AG08395 (cell line): ENCODE measurements at regions not wholly inside any gene's neighbourhood (a gene's known extent, or its start where the extent isn't known, plus 50 kb on each side); places are given as distances from the start of the nearest gene placed in this dataset.
"Not testable (repeated sequence)": the region's sequence is repeated elsewhere in the genome, so short reads cannot be mapped to it uniquely, and the experiment has no call there.

ENCODE experiments used
- DNase-seq: peaks from one replicate; pipeline ENCODE4 v3.0.0; 2012; ENCODE audit warnings: mixed read lengths, low spot score

DNA sequence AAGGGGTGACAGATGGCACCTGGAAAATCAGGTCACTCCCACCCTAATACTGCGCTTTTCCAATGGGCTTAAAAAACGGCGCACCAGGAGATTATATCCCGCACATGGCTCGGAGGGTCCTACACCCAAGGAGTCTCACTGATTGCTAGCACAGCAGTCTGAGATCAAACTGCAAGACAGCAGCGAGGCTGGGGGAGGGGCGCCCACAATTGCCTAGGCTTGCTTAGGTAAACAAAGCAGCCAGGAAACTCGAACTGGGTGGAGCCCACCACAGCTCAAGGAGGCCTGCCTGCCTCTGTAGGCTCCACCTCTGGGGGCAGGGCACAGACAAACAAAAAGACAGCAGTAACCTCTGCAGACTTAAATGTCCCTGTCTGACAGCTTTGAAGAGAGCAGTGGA lies 205.7 kb upstream of the HTR1E start:
- not testable (repeated sequence) for DNase-seq

DNA sequence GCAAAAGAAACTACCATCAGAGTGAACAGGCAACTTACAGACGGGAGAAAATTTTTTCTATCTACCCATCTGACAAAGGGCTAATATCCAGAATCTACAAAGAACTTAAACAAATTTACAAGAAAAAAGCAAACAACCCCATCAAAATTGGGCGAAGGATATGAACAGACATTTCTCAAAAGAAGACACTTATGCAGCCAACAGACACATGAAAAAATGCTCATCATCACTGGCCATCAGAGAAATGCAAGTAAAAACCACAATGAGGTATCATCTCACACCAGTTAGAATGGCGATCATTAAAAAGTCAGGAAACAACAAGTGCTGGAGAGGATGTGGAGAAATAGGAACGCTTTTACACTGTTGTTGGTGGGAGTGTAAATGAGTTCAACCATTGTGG lies 206.6 kb upstream of the HTR1E start:
- DNase-seq: not testable (repeated sequence)

DNA sequence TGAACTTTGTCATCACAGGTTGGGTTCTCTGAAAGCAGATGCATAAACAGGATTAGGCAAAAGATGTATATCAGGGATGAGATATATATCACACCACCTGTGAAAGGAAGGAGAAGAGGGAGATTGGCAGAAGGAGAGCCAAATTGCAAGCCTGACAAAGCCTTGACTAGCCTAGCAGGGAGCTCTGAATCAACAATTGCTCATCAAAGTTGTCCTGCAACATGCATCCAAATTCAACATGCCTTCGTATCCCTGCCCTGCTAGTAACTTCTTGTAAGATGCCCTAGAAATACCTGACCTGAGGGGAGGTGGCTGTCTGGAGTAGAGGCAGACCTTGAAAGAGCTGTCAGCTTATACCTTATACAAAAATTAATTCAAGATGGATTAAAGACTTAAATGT lies 207.1 kb upstream of the HTR1E start:
- no peak for DNase-seq

DNA sequence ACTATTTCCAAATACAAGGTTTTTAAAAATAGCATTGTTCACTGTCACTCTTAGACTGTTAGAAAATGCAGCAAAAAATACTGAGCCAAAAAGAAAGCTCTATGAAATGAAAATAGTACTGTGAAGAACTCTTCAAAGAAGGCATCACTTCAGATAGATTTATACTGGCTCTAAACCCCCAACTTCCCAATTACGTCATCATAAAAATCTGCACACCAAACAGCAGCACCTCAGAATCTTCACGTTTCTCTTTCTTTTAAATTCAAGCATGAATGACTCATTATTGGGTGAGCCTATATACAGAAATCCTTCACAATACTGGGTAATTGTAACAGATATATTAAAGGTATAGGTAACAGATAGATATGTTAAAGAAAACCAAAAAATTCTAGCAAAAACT lies 208.4 kb upstream of the HTR1E start:
- no peak for DNase-seq

DNA sequence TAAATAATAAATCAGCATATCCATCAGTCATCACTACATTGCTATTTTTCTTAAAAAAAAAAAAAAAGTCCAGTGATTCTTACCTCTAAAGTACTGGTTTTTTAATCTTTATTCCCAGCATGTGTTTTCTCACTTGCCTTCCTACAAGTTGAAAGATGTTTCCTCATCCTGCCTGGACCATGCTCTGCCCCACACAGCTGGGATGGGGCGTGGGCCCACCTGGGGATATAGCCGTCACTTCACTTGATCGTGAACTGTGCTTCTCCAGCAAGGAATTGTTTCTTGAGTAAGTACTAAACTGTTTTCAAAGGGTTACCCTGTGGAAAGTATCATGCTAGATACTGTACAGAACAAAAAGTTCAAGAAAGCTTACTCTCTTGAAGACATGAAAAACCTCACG lies 212.6 kb upstream of the HTR1E start:
- DNase-seq: no peak

DNA sequence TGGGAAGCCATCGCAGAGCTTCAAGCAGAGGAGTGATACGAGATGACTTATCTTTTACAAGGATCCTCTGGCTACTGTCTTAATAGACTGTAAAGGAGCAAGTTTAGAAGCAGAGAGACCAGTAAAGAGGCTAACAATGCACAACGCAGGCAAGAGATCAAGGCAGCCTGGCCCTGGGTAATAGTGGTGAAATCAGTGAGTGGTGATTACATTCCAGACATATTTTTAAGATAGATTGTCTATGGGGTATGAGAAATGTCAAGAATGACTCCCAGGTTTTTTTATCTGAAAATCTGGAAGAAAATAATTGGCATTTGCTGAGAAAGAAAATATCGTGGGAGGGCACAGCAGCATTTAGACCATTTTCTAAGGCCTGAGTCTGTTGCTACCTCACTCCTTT lies 213.6 kb upstream of the HTR1E start:
- DNase-seq: no peak

DNA sequence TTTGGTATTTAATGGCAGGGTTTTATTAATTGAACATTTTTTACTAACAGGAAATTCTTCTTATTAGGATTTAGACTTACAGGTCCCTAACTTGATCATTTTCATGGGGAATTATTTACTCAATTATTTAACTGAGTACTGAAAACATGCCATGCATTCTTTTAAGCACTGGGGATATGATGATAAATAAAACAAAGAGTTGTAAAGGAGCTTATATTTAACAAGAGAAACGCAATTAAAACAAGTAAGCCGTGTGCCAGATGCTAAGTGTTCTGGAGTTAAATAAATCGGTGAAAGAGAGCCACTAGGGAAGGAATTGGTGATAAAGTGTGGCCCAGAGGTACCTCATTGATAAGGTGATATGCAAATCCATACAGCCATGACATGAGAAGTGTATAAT lies 214.2 kb upstream of the HTR1E start:
- DNase-seq: no peak

DNA sequence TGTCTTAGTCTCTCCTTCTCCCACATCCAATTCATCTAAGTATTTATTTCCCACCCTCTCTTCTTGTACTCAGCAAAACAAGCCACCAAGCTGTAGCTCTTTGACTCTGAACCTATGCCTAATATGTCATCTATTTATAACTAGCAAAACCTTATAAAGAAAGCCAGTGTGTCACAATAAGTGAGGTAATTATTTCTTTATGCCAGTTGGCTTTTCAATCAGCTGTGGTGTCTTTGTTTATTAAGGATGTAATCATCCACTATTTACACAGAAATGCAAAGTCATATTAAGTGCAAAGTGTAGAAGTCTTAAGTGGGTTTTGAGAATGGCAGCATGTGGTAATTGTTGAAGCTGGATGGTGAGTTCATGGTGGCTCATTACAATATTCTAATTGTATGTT lies 215.2 kb upstream of the HTR1E start:
- no peak for DNase-seq

DNA sequence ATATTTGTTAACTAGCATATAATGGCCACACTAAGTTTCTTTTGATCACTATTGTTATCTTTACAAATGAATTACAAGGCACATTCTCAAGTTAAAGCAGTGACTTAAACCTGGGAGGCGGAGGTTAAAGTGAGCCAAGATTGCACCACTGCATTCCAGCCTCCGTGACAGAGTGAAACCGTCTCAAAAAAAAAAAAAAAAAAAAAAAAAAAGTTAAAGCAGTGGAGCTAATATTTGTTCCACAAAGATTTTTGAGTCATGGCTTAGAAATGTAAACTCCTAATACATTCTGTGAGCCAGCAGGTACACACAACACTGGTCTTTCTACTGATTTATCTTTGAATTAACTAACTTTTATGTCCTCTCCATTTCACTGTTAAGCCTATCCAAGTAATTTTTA lies 221.7 kb upstream of the HTR1E start:
- DNase-seq: no peak

DNA sequence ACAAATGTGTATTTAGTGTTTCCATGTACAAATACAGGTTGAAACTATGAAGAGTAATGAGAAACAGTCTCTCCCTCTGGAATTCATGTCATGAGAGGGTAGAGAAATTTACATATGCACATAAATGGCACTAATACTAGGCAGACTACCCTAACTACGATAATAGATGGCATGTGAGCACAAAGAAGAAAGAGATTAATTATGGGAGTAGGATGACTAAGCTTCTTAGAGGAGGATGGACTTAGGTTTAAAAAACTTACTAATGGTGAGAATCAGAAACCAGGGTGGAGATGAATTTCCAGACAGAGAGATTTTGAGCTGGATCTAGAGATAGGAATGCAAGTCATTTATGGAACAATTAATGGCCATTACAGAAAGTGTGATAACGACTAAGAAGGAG lies 225.3 kb upstream of the HTR1E start:
- no peak for DNase-seq

DNA sequence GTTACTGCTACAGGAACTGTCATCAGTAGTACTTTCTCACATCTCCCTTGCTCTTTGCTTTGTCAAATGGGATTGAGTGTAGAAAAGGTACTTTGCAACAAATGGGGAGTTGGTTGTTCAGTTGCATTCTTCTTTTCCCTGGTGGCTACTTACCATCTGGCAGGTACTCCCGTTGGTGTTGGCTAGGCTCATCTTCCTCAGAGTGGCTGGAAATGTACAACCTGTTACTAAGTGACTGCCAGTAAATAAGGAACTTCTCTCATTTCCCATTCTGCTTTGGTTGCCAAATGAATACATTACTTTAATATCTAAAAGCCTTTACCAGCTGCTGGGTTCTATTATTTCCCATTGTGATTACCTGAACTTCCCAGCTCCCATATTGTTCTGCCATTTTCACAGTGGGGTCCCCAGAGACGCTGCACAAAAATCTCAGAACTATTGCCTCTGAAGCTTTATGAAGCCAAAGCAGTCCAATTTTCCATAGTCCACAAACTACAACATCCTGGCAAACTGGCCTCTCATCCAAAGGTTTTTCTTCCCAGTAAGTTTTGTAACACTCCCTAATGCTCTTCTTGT lies 229.7 kb upstream of the HTR1E start:
- no peak for DNase-seq

DNA sequence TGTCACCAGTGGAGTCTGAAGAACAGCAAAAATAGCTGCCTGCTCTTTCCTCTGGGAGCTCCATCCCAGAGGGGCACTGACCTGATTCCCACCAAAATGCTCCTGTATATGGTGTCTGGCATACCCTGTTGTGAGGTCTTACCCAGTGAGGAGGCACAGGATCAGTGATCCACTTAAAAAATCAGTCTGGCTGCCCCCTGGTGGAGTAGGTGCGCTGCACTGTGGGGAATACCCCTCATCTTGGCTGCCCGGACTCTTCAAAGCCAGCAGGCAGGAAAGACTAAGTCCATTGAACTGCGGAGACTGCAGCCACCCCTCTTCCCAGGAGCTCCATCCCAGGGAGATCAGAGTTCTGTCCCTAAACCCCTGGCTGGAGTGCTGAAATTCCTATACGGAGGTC lies 230.9 kb upstream of the HTR1E start:
- DNase-seq: no peak

DNA sequence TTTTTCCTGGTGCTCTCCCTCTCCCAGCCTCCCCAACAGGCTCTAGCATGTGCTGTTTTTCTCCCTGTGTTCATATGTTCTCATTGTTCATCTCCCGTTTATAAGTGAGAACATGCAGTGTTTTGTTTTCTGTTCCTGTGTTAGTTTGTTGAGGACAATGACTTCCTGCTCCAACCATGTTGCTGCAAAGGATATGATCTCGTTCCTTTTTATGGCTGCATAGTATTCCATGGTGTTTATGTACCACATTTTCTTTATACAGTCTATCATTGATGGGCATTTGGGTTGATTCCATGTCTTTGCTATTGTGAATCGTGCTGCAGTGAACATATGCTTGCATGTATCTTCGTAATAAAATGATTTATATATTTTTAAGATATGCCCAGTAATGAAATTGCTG lies 236.1 kb upstream of the HTR1E start:
- not testable (repeated sequence) for DNase-seq

DNA sequence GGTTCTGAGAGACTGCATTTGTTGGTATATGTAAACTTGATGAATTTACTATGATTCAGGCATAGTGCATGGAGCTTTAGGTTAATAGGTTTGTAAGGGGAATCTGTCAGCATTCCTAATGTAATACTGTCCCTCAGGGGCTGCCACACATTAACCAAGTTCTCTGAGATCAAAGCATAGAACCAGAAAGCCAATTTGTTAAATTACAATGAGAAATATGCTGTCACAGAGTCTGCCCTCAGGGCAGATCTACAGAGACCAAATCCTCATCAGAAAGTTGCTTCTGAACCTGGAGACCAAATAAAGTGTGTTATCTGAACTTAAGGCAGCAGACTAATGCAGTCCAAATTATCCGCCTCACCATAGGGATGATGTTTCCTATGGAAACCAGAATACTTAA lies 250.8 kb upstream of the HTR1E start:
- no peak for DNase-seq

DNA sequence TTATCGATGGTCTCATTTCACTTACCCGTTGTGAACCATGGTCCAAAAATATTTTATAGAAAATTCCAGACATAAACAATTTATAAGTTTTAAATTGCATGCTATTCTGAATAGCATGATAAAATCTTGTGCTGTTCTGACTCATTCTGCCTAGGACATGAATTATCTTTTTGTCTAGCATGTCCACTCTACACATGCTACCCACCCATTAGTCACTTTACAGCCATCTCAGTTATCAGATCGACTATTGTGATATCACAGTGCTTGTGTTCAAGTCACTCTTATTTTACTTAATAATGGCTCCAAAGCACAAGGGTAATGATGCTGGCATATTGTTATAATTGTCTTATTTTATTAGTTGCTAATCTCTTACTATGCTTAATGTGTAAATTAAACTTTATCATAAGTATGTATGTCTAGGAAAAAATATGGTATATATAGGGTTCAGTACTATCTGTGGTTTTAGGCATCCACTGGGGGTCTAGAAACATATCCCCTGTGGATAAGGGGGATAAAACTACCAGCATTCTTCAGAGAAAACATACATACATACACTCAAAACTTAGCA lies 252.0 kb upstream of the HTR1E start:
- no peak for DNase-seq

DNA sequence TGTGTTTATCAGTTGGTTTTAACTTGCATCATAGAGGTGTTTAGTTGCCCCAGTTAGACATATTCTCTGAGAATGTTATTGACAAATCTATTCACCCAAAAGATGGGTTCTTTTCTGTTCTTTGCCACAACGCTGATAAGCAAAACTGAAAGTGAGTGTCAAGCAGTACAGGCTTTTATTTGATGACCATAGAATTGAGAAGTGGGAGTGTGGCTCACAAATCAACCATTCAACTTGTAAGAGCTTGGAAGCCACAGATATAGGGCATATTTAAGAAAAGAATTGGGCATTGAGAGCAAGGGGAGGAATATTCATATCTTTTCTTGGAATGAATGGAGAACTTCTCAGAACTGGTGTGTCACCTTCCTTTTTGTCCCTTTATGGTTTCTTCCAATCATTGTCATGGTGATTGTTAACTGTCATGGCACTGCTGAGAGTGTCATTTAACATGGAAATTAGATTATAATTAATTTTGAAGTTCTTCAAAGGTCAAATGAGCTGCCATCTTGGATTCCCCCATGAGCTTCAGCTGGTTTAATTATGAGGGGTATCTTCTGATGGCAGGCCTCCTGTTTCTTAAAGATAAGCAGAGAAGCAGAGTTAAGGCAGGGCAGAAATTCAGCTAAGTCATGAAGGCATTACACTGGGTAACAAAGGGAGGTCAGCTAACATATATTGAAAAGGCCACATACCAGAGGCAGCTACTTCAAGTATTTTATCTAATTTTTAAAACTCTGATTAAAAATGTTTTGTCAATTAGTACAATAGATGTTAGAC lies 254.0 kb upstream of the HTR1E start:
- no peak for DNase-seq

DNA sequence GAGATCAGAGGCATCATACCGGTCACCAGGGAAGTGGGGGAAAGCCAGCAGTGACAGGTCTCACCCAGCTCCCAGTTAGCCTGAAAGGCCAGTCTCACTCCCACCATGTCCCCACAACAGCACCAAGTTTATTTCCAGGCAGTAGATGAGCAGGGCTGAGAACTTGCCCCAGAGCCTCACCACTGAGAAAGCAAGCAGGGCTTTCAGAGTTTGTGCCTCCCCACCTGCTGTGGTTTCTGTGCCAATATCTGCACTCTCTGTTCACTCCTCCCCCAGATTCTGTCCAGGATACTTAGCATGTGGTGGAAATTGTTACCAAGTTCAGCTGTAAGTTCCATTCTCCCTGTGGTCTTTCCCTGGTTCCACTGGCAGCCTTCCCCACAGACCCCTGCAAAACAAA lies 255.0 kb upstream of the HTR1E start:
- no peak for DNase-seq

DNA sequence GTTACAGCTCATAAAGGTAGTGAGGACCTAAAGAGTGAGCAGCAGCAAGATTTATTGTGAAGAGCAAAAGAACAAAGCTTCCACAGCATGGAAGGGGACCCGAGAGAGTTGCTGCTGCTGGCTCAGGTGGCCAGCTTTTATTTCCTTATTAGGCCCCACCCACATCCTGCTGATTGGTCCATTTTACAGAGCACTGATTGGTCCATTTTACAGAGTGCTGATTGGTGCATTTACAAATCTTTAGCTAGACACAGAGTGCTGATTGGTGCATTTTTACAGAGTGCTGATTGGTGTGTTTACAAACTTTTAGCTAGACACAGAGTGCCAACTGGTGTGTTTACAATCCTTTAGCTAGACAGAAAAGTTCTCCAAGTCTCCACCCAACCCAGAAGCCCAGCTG lies 256.2 kb upstream of the HTR1E start:
- DNase-seq: not testable (repeated sequence)

DNA sequence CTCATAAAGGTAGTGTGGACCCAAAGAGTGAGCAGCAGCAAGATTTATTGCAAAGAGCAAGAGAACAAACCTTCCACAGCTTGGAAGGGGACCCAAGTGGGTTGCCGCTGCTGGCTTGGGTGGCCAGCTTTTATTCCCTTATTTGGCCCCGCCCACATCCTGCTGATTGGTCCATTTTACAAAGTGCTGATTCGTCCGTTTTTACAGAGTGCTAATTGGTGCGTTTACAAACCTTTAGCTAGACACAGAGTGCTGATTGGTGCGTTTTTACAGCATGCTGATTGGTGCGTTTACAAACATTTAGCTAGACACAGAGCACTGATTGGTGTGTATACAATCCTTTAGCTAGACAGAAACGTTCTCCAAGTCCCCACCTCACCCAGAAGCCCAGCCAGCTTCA lies 265.2 kb upstream of the HTR1E start:
- not testable (repeated sequence) for DNase-seq

DNA sequence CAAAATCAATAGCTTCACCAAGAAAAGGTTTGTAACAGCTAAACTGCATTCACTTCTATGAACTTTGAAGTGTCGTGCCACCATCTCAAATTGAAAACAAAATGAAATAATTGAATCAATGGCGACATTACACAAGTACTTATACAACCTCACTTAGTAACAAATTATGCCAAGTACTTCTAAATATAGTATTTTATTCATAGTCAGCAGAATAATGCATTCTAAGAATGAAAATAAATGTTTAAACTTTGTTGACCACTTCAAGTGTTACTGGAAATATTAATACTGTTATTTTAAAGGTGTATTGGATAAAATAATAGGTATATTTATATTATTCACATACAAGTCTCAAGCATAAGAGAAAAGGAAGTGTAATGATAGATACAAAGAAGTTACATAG lies 280.1 kb upstream of the HTR1E start:
- DNase-seq: no peak

DNA sequence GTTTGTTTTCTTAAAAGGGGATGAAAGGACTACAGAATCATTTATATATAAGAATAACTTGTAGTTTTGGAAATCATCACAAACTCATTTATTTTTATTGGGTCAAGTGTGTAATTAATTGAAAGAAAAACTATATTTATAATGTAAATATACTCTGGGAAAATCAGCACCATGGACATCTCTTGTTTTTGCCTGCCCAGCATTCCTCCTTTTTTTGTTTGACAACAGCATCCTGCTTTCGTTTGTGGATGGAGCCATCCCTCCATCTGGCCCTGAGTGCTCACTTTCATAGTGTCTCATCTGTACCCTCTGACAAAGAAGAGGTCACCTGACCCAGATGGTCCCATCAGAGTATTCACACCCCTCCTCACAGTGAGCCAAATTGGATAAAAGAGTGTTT lies 308.2 kb upstream of the HTR1E start:
- no peak for DNase-seq

DNA sequence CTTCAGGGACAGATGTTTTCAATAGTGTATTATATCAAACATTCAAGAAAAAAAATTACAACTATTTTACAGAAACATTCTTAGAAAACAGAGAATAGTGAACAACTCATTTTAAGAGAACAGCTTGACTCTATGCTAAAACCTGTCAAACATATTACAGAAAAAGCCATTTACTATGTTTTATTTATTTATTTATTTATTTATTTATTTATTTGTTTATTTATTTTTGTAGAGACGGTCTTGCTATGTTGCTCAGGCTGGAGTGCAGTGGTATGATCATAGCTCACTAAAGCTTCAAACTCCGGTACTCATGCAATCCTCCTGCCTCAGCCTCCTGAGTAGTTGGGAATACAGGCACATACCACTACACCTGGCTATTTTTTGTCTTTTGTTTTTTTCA lies 317.9 kb upstream of the HTR1E start:
- no peak for DNase-seq

DNA sequence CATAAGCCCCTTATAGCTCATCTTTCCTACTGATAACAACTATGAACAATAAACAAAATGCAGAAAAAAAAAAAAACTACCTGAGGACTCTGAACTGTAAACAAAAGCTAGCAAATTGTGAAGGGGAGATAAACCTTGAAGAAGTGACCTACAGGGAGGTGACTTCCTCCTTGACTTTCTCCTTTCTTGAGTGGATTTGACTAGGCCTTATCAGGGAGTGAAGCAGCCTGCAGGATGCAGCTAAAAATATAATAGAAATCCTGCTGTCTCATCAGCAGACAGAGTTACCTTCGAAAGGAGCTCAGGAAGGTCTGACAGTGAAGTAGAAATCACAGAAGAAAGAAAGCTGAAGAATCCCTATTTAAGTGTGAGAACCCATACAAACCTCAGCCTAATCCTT lies 322.0 kb upstream of the HTR1E start:
- no peak for DNase-seq
